DOHH2 (cell line): ENCODE measurements at regions not wholly inside any gene's neighbourhood (a gene's known extent, or its start where the extent isn't known, plus 50 kb on each side); places are given as distances from the start of the nearest gene placed in this dataset.

Source experiments
- EZH2phosphoT487 ChIP-seq: fragments of 200-600 bp; sonication (generic); IDR thresholded peaks from 2 replicates; pipeline ENCODE4 v1.6.1; 2017; ENCODE audit warnings: borderline replicate concordance, mild to moderate bottlenecking, antibody characterized with exemption, low read length, moderate library complexity, mixed read lengths
- TF ChIP-seq, protein P1 (sequence below): fragments of 200-600 bp; sonication (generic); IDR thresholded peaks from one replicate; pipeline ENCODE4 v1.5.1; 2014; ENCODE audit warnings: antibody characterized with exemption, mild to moderate bottlenecking, low read depth, low read length; ENCODE audit not compliant: poor library complexity, severe bottlenecking

- TF ChIP-seq, protein P1, sequence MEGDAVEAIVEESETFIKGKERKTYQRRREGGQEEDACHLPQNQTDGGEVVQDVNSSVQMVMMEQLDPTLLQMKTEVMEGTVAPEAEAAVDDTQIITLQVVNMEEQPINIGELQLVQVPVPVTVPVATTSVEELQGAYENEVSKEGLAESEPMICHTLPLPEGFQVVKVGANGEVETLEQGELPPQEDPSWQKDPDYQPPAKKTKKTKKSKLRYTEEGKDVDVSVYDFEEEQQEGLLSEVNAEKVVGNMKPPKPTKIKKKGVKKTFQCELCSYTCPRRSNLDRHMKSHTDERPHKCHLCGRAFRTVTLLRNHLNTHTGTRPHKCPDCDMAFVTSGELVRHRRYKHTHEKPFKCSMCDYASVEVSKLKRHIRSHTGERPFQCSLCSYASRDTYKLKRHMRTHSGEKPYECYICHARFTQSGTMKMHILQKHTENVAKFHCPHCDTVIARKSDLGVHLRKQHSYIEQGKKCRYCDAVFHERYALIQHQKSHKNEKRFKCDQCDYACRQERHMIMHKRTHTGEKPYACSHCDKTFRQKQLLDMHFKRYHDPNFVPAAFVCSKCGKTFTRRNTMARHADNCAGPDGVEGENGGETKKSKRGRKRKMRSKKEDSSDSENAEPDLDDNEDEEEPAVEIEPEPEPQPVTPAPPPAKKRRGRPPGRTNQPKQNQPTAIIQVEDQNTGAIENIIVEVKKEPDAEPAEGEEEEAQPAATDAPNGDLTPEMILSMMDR, result no peak
- no peak for TF ChIP-seq EZH2phosphoT487
These were observed 50.0 kb upstream of the CALM2 start for GRCh38 chr2:47226132-47226922.
